H1 (cell line): ENCODE measurements at regions not wholly inside any gene's neighbourhood (a gene's known extent, or its start where the extent isn't known, plus 50 kb on each side); places are given as distances from the start of the nearest gene placed in this dataset.

Source experiments
- RAD21 ChIP-seq, 2 experiments: IDR thresholded peaks in 1 of 2; conservative IDR thresholded peaks in 1 of 2; 2 replicates each; pipeline ENCODE4 v1.6.1; 2011; ENCODE audit warnings: low read depth in 2 of 2, low read length in 2 of 2, improper control_type of control experiment in 1 of 2, inconsistent platforms in 1 of 2, mild to moderate bottlenecking in 1 of 2, moderate library complexity in 1 of 2

- TF ChIP-seq RAD21 (IDR thresholded peaks at IDR 0.05 in 1 of 2, conservative IDR thresholded peaks at IDR 0.05 in 1 of 2; ENCODE audit: low read depth in 2 of 2, low read length in 2 of 2) = no peak
- TF ChIP-seq, all 59 proteins: peak for 0
Observed at GRCh38 chr12:78793491-78793890, 71.1 kb upstream of the SYT1 start (continued).
